ENCODE measurements at regions not wholly inside any gene's neighbourhood (a gene's known extent, or its start where the extent isn't known, plus 50 kb on each side); places are given as distances from the start of the nearest gene placed in this dataset.
"Not testable (repeated sequence)": the region's sequence is repeated elsewhere in the genome, so short reads cannot be mapped to it uniquely, and the experiment has no call there.

GRCh38 chr6:168376811-168377483 lies 57.4 kb upstream of the DACT2 start:
- H3K4me2 ChIP-seq, result no peak overlapping the region
- no peak overlapping the region for H3K27ac ChIP-seq
- H3K36me3 ChIP-seq, result no peaks in the 10 kb centered on the region
- no peaks in the 10 kb centered on the region for H3K27me3 ChIP-seq
- no peaks in the 10 kb centered on the region for H4K20me1 ChIP-seq
- H3K9me3 ChIP-seq, result peaks cover 42% of the 10 kb centered on the region
- TF ChIP-seq Cebpa-rat (IDR thresholded peaks at IDR 0.05), result no peak
- no peak overlapping the region for H3K4me3 ChIP-seq
- no peak overlapping the region for H3K9ac ChIP-seq
- no peaks in the 10 kb centered on the region for H3K4me1 ChIP-seq

- Histone ChIP-seq H3K27me3 (no peaks in the 10 kb centered on the region), H3K9ac (no peak overlapping the region), H3K4me2 (no peak overlapping the region), H3K27ac (no peak overlapping the region), H3K9me3 (peaks cover 46% of the 10 kb centered on the region), H3K4me3 (no peak overlapping the region), H3K4me1 (no peaks in the 10 kb centered on the region), H4K20me1 (no peaks in the 10 kb centered on the region), H3K36me3 (no peaks in the 10 kb centered on the region)
- TF ChIP-seq Cebpa-rat (IDR thresholded peaks at IDR 0.05), result no peak
Measured at GRCh38 chr6:168377484-168377855, 57.9 kb upstream of the DACT2 start.

GRCh38 chr6:168377856-168378832 lies 58.6 kb upstream of the DACT2 start:
- no peak for TF ChIP-seq Cebpa-rat (IDR thresholded peaks at IDR 0.05)
- Histone ChIP-seq H3K4me3 (no peak overlapping the region), H4K20me1 (no peaks in the 10 kb centered on the region), H3K27me3 (no peaks in the 10 kb centered on the region), H3K36me3 (no peaks in the 10 kb centered on the region), H3K27ac (no peak overlapping the region), H3K4me2 (no peak overlapping the region), H3K9me3 (peaks cover 48% of the 10 kb centered on the region), H3K9ac (no peak overlapping the region), H3K4me1 (no peaks in the 10 kb centered on the region)

- peaks cover 52% of the 10 kb centered on the region for H3K9me3 ChIP-seq
- H3K27me3 ChIP-seq, H3K4me2 ChIP-seq, H4K20me1 ChIP-seq, H3K9ac ChIP-seq, H3K27ac ChIP-seq, H3K4me3 ChIP-seq, H3K36me3 ChIP-seq, H3K4me1 ChIP-seq: not testable (repeated sequence)
Measured at GRCh38 chr6:168379579-168379978, 60.0 kb upstream of the DACT2 start.

- H3K9me3 ChIP-seq, result peaks cover 52% of the 10 kb centered on the region
- H3K36me3 ChIP-seq, H3K27ac ChIP-seq, H3K4me3 ChIP-seq, H3K4me1 ChIP-seq, H4K20me1 ChIP-seq, H3K9ac ChIP-seq, H3K4me2 ChIP-seq, H3K27me3 ChIP-seq: not testable (repeated sequence)
Measured at GRCh38 chr6:168380166-168380955, 60.6 kb upstream of the SMOC2 start.

GRCh38 chr6:168380956-168381605 lies 59.9 kb upstream of the SMOC2 start:
- H3K9me3 ChIP-seq, result peaks cover 52% of the 10 kb centered on the region

GRCh38 chr6:168381726-168382458 lies 59.1 kb upstream of the SMOC2 start:
- Histone ChIP-seq H3K27me3 (no peaks in the 10 kb centered on the region), H4K20me1 (no peaks in the 10 kb centered on the region), H3K27ac (no peak overlapping the region), H3K4me3 (no peak overlapping the region), H3K4me2 (no peak overlapping the region), H3K4me1 (no peaks in the 10 kb centered on the region), H3K9ac (no peak overlapping the region), H3K9me3 (peaks cover 52% of the 10 kb centered on the region), H3K36me3 (no peaks in the 10 kb centered on the region)
- no peak for TF ChIP-seq Cebpa-rat (IDR thresholded peaks at IDR 0.05)

More at GRCh38 chr6:168380956-168381605, 59.9 kb upstream of the SMOC2 start:
- no peak overlapping the region for H3K4me2 ChIP-seq
- H4K20me1 ChIP-seq, result no peaks in the 10 kb centered on the region
- no peak for TF ChIP-seq Cebpa-rat (IDR thresholded peaks at IDR 0.05)
- no peak overlapping the region for H3K9ac ChIP-seq
- H3K27me3 ChIP-seq, result no peaks in the 10 kb centered on the region
- no peak overlapping the region for H3K27ac ChIP-seq
- H3K4me3 ChIP-seq, result no peak overlapping the region
- no peaks in the 10 kb centered on the region for H3K36me3 ChIP-seq
- no peaks in the 10 kb centered on the region for H3K4me1 ChIP-seq

GRCh38 chr6:168383062-168383854 lies 57.7 kb upstream of the SMOC2 start:
- H3K9me3 ChIP-seq, result peaks cover 47% of the 10 kb centered on the region

More at GRCh38 chr6:168383062-168383854, 57.7 kb upstream of the SMOC2 start:
- TF ChIP-seq Cebpa-rat (IDR thresholded peaks at IDR 0.05), result no peak
- no peak overlapping the region for H3K9ac ChIP-seq
- H3K4me3 ChIP-seq, result no peak overlapping the region
- no peaks in the 10 kb centered on the region for H3K27me3 ChIP-seq
- no peaks in the 10 kb centered on the region for H3K4me1 ChIP-seq
- no peaks in the 10 kb centered on the region for H4K20me1 ChIP-seq
- no peak overlapping the region for H3K4me2 ChIP-seq
- H3K27ac ChIP-seq, result no peak overlapping the region
- no peaks in the 10 kb centered on the region for H3K36me3 ChIP-seq

Data from BLaER1 (cell line).